ENCODE measurements at regions not wholly inside any gene's neighbourhood (a gene's known extent, or its start where the extent isn't known, plus 50 kb on each side); places are given as distances from the start of the nearest gene placed in this dataset.

- TF ChIP-seq CUX1 (IDR thresholded peaks at IDR 0.05; ENCODE audit: insufficient replicate concordance, low read depth, low read length), result no peak
Observed at GRCh38 chr4:107442538-107443111, 277.4 kb downstream of the PAPSS1 start (continued).

- POLR2A ChIA-PET, result no interaction called here
- SMC1A ChIA-PET (ENCODE audit: uncharacterized antibody, unreplicated experiment), result no interaction called here
- Histone ChIP-seq H3K27ac (ENCODE audit: control insufficient read depth, insufficient read depth) (no peak overlapping the region), H3K9ac (ENCODE audit: control insufficient read depth, insufficient read depth, low read length) (no peak overlapping the region), H3K9me3 (replicated peaks; ENCODE audit: control insufficient read depth, insufficient read depth, low read length) (no peaks in the 10 kb centered on the region), H3K36me3 (ENCODE audit: control insufficient read depth in 2 of 2, insufficient read depth in 2 of 2, low read length in 1 of 2) (no peaks in the 10 kb centered on the region), H3K4me3 (no peak overlapping the region), H3K27me3 (replicated peaks in 1 of 2; ENCODE audit: control insufficient read depth in 2 of 2, insufficient read depth in 2 of 2, low read length in 1 of 2) (no peaks in the 10 kb centered on the region), H4K20me1 (ENCODE audit: control insufficient read depth, insufficient read depth) (no peaks in the 10 kb centered on the region), H3K4me2 (ENCODE audit: control insufficient read depth, insufficient read depth) (no peak overlapping the region), H3K79me2 (ENCODE audit: control insufficient read depth, insufficient read depth, low read length) (no peaks in the 10 kb centered on the region), H2AFZ (ENCODE audit: control insufficient read depth, low read depth, low read length) (no peak overlapping the region), H3K4me1 (ENCODE audit: control insufficient read depth, insufficient read depth, low read length) (no peaks in the 10 kb centered on the region)
- in situ Hi-C loops (cut with MboI), result no loop called here
- ATAC-seq, result no peak
- TF ChIP-seq YBX1 (IDR thresholded peaks at IDR 0.05) (no peak), POLR2AphosphoS5 (IDR thresholded peaks at IDR 0.05; ENCODE audit: low read length) (no peak), EED (IDR thresholded peaks at IDR 0.05; ENCODE audit: low read depth) (no peak), CREM (IDR thresholded peaks at IDR 0.05; ENCODE audit: low read depth) (no peak), LARP7 (IDR thresholded peaks at IDR 0.05) (no peak), POLR2A (IDR thresholded peaks at IDR 0.05; ENCODE audit: low read depth, low read length) (no peak), TAF1 (IDR thresholded peaks at IDR 0.05; ENCODE audit: borderline replicate concordance, low read depth, low read length) (no peak), CBFB (IDR thresholded peaks at IDR 0.05; ENCODE audit: low read depth) (no peak), NR2F1 (conservative IDR thresholded peaks at IDR 0.05) (no peak), SUPT20H (IDR thresholded peaks at IDR 0.05; ENCODE audit: borderline replicate concordance, control insufficient read depth, low read depth, low read length) (no peak), POU2F2 (IDR thresholded peaks at IDR 0.05; ENCODE audit: borderline replicate concordance, low read depth, low read length) (no peak), NR2C1 (IDR thresholded peaks at IDR 0.05) (no peak), NRF1 (conservative IDR thresholded peaks at IDR 0.05; ENCODE audit: low read depth, low read length) (no peak), ZNF592 (IDR thresholded peaks at IDR 0.05) (no peak), MAX (IDR thresholded peaks at IDR 0.05; ENCODE audit: low read depth, low read length) (no peak)
- no peak for DNase-seq (ENCODE audit: low read depth, low spot score)
- 52% methylated on average over 3 of the region's 3 CpGs for WGBS (ENCODE audit: insufficient coverage, insufficient replicate concordance, low lambda C conversion rate, missing lambda C conversion rate)
- RAD21 ChIA-PET (ENCODE audit: unreplicated experiment), result no interaction called here
- BruUV-seq (replicated peaks), result no TSS peak
- CTCF ChIA-PET, result interaction anchor here (1.0 kb wide), 1 partner anchor 13 kb away, joined by 3 read pairs; no protein-coding TSS in a partner anchor
- no peak for FAIRE-seq
- intact Hi-C loops (cut with micrococcal nuclease; ENCODE audit: unreplicated experiment), result no loop called here
Observed at GRCh38 chr4:107439401-107439800, 280.6 kb downstream of the PAPSS1 start.
